Esophagus muscularis mucosa (tissue), 4 donors: ENCODE measurements at regions not wholly inside any gene's neighbourhood (a gene's known extent, or its start where the extent isn't known, plus 50 kb on each side); places are given as distances from the start of the nearest gene placed in this dataset.

ENCODE experiments used
- EP300 ChIP-seq: sonication (generic); formaldehyde crosslinking; IDR thresholded peaks from one replicate; pipeline ENCODE4 v1.6.1; 2017; ENCODE audit warnings: antibody characterized with exemption
- POLR2A ChIP-seq: fragments of 450-650 bp; IDR thresholded peaks from one replicate; pipeline ENCODE4 v1.6.1; 2017; ENCODE audit warnings: antibody characterized with exemption, moderate library complexity, mild to moderate bottlenecking, low read depth
- POLR2AphosphoS5 ChIP-seq, 2 donors: sonication (generic); formaldehyde crosslinking; IDR thresholded peaks; one replicate each; pipeline ENCODE4 v1.6.1; 2017; ENCODE audit warnings: antibody characterized with exemption in 2 of 2
- TF ChIP-seq, protein P1 (sequence below), 3 experiments: fragments of 200-600 bp in 2 of 3; fragments of 450-650 bp in 1 of 3; sonication (generic) in 2 of 3; IDR thresholded peaks; one replicate each; pipeline ENCODE4 v1.5.1; 2017 to 2019; ENCODE audit warnings: antibody characterized with exemption in 3 of 3, mild to moderate bottlenecking in 2 of 3, moderate library complexity in 1 of 3

DNA sequence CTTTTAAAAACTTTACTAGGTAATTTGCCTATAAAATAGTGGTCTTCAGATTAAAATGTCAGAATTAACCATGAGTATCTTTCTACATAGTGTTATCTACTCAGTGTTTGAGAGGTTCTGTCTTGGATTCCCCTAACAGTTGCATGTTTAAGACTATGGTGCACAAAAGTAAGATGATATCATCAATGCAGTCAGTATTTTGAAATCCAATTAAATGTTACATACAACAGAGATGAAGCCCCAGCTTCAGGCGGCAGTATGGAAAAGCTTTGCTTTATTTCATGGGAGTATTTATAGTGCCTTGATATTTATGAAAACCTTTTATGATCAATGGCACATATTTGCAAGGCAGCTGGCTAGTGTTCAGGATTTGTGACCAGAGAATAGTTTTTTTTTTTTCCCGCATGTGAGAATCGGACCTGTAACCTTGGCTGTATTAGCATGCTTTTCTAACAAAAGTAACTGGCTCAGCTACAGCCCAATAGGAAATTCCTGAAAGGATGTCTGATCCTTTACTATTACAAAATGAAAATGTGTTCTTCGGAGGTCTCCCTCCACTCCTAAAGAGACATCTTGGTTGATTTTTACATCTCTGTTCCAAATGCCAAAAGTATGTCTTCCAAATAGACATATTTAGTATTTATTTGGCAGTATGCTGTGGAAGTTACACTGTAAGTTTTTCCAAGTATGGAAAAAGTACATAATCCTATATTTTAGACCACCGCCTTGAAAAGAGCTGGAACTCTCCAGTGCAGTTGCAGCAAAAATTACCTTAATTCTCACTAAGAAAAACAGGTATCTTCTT lies 319.3 kb upstream of the UBE2E3 start:
- TF ChIP-seq, protein P1, sequence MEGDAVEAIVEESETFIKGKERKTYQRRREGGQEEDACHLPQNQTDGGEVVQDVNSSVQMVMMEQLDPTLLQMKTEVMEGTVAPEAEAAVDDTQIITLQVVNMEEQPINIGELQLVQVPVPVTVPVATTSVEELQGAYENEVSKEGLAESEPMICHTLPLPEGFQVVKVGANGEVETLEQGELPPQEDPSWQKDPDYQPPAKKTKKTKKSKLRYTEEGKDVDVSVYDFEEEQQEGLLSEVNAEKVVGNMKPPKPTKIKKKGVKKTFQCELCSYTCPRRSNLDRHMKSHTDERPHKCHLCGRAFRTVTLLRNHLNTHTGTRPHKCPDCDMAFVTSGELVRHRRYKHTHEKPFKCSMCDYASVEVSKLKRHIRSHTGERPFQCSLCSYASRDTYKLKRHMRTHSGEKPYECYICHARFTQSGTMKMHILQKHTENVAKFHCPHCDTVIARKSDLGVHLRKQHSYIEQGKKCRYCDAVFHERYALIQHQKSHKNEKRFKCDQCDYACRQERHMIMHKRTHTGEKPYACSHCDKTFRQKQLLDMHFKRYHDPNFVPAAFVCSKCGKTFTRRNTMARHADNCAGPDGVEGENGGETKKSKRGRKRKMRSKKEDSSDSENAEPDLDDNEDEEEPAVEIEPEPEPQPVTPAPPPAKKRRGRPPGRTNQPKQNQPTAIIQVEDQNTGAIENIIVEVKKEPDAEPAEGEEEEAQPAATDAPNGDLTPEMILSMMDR (IDR thresholded peaks at IDR 0.05), result no peak
- TF ChIP-seq POLR2A, result no peak
- TF ChIP-seq POLR2AphosphoS5 (IDR thresholded peaks at IDR 0.05), result no peak
- TF ChIP-seq EP300, result no peak
